Psoas muscle (tissue), 7 donors: ENCODE measurements at regions not wholly inside any gene's neighbourhood (a gene's known extent, or its start where the extent isn't known, plus 50 kb on each side); places are given as distances from the start of the nearest gene placed in this dataset.

ENCODE experiments used
- ATAC-seq, 4 donors: fragments of 200-7000 bp; cut with Tn5 transposase; one replicate each; pipeline ENCODE4 v1.9.1; 2020; ENCODE audit warnings: moderate library complexity in 3 of 4, mild to moderate bottlenecking in 2 of 4
- DNase-seq, 2 donors: peaks; one replicate each; pipeline ENCODE4 v3.0.0-alpha.2; 2020
- H3K27ac ChIP-seq: fragments of 200-600 bp; one replicate; pipeline ENCODE4 v1.8.0; 2022
- H3K27me3 ChIP-seq, 3 donors: fragments of 200-600 bp in 1 of 3; one replicate each; pipeline versions ENCODE4 v1.6.1 to v1.8.0; 2013 to 2022; ENCODE audit warnings: low read length in 2 of 3, mild to moderate bottlenecking in 2 of 3, moderate library complexity in 1 of 3; ENCODE audit not compliant: insufficient read depth in 3 of 3
- H3K36me3 ChIP-seq, 2 donors: fragments of 200-600 bp in 1 of 2; one replicate each; pipeline versions ENCODE4 v1.6.1 to v1.8.0; 2013 to 2022; ENCODE audit warnings: low read depth in 1 of 2, mild to moderate bottlenecking in 1 of 2, moderate library complexity in 1 of 2; ENCODE audit not compliant: insufficient read depth in 1 of 2
- H3K4me1 ChIP-seq: fragments of 200-600 bp; one replicate; pipeline ENCODE4 v1.8.0; 2022
- H3K4me3 ChIP-seq: fragments of 200-600 bp; one replicate; pipeline ENCODE4 v1.8.0; 2022; ENCODE audit warnings: mild to moderate bottlenecking
- H3K9me3 ChIP-seq: fragments of 200-600 bp; one replicate; pipeline ENCODE4 v1.8.0; 2022
- WGBS, 3 donors: extraction: QIAGEN DNeasy Blood & Tissue Kit; methylation state at CpG; one replicate each; pipeline versions ENCODE4 v1.1.6 to v1.1.7; 2013; 5-methylcytosine and 5-hydroxymethylcytosine counted together
- intact Hi-C, 2 donors: fragments of 100-400 bp; cut with DNase I; formaldehyde crosslinking; loops; one replicate each; pipeline versions ENCODE4 v1.11.0 to v1.14.2; 2022
- TF ChIP-seq, protein P1 (sequence below): fragments of 200-600 bp; IDR thresholded peaks from one replicate; pipeline ENCODE4 v1.8.0; 2022; ENCODE audit warnings: antibody characterized with exemption
- donor health status: healthy with polysubstance abuse.
- donor health status: DM: no; HTN: no; CAD: no; lungs with moderate emphysema.
- donor health status: Bipolar disorder and iron deficiency.
- donor health status: healthy.
- donor health status: DM: yes; HTN: yes; CAD: no.
- donor health status: DM: no; HTN: no; CAD: no.
- donor health status: DM: yes; HTN: yes; CAD: no.

DNA sequence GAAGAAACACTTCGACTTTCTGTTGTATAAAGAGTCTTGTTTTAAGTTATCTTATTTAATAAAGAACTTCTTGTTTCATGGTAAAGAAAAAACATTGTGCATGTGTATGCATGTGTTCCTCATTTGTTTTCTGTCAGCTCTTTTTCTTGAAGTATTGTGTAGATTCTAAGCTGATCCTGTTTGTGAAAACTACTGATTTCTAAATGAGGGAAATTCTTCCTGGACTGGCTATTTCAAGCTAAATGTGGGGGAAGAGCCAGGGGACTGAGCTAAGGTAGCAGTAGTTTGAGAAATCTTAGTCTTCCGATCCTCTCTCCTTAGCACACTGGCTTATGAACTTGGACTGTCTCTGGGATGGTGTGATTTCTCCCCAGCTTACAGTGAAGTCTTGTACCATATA is 56.4 kb upstream of the RBMS1 start:
- DNase-seq, result no peak
- TF ChIP-seq, protein P1, sequence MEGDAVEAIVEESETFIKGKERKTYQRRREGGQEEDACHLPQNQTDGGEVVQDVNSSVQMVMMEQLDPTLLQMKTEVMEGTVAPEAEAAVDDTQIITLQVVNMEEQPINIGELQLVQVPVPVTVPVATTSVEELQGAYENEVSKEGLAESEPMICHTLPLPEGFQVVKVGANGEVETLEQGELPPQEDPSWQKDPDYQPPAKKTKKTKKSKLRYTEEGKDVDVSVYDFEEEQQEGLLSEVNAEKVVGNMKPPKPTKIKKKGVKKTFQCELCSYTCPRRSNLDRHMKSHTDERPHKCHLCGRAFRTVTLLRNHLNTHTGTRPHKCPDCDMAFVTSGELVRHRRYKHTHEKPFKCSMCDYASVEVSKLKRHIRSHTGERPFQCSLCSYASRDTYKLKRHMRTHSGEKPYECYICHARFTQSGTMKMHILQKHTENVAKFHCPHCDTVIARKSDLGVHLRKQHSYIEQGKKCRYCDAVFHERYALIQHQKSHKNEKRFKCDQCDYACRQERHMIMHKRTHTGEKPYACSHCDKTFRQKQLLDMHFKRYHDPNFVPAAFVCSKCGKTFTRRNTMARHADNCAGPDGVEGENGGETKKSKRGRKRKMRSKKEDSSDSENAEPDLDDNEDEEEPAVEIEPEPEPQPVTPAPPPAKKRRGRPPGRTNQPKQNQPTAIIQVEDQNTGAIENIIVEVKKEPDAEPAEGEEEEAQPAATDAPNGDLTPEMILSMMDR, result no peak
- Histone ChIP-seq H3K27ac (no peak overlapping the region), H3K27me3 (no peaks in the 10 kb centered on the region), H3K36me3 (no peaks in the 10 kb centered on the region), H3K4me1 (no peaks in the 10 kb centered on the region), H3K9me3 (peaks cover 14% of the 10 kb centered on the region), H3K4me3 (no peak overlapping the region)
- 90 to 96% (median 95%) methylated on average over 2 of the region's 2 CpGs for WGBS, 3 donors
- ATAC-seq, result no peak
- intact Hi-C loops, result no loop called here

DNA sequence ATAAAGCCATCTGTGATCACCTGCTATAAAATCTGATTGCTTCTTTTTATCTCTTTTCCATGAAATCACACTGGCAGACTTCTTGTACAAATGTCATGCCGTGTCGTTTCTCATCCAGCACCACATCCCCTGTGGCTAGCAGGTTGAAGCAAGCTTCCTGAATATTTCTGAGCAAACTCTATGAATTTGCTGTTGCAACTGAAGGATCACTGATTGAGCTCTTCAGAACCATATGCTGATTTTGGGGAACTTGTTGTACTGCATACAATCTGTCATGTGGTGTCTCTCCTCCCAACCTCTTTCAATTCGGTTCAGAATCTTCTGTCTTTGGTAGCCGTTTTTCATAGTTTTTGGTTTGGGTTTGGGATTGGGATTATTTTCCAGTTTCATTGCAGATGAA is 57.7 kb upstream of the RBMS1 start:
- Histone ChIP-seq H3K9me3 (peaks cover 14% of the 10 kb centered on the region), H3K27ac (no peak overlapping the region), H3K4me1 (no peaks in the 10 kb centered on the region), H3K27me3 (no peaks in the 10 kb centered on the region), H3K4me3 (no peak overlapping the region), H3K36me3 (no peaks in the 10 kb centered on the region)
- TF ChIP-seq, protein P1, result no peak
- ATAC-seq (no peak), DNase-seq (no peak)
- 41 to 51% (median 46%) methylated on average over 4 of the region's 4 CpGs for WGBS, 3 donors
- intact Hi-C loops, result no loop called here

DNA sequence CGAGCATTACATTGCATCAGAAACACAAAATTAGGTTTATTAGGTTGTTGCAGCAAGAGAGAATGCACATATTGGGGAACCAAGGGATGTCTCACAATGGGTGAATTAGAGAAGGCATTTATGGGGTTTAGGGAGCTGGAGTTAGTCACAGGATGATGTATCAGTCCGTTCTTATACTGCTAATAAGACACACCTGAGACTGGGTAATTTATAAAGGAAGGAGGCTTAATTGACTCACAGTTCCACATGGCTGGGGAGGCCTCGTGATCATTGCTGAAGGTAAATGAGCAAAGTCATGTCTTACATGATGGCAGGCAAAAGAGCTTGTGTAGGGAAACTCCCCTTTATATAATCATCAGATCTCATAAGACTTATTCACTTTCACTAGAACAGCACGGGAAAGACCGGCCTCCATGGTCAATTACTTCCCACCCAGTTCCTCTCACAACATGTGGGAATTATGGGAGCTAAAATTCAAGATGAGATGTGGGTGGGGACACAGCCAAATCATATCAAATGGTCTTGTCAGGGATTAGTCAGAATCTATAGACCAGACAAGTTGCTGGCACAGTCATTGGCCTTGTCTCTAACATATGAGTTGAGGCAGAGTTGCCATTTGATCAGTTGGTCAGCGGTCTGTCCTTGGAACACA is 61.9 kb upstream of the RBMS1 start:
- Histone ChIP-seq H3K4me3 (no peak overlapping the region), H3K27ac (no peak overlapping the region), H3K36me3 (no peaks in the 10 kb centered on the region), H3K27me3 (no peaks in the 10 kb centered on the region), H3K9me3 (no peaks in the 10 kb centered on the region), H3K4me1 (no peaks in the 10 kb centered on the region)
- WGBS, 3 donors, result 91 to 94% (median 93%) methylated on average over 6 of the region's 6 CpGs
- DNase-seq (no peak), ATAC-seq (no peak)
- intact Hi-C loops, result no loop called here
- TF ChIP-seq, protein P1, result no peak

DNA sequence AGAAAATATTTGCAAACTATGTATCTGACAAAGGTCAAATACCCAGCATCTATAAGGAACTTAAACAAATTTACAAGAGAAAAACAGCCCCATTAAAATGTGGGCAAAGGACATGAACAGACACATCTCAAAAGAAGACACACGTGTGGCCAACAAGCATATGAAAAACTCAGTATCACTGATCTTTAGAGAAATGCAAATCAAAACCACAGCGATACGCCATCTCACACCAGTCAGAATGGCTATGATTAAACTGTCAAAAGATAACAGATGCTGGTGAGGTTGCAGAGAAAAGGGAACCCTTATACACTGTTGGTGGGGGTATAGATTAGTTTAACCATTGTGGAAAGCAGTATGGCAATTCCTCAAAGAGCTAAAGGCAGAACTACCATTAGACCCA is 64.3 kb upstream of the RBMS1 start:
- ATAC-seq (no peak), DNase-seq (no peak)
- H3K9me3 ChIP-seq, result no peaks in the 10 kb centered on the region
- intact Hi-C loops, result no loop called here
- H3K27ac ChIP-seq, result no peak overlapping the region
- H3K4me3 ChIP-seq, result no peak overlapping the region
- 94 to 97% (median 96%) methylated on average over 3 of the region's 3 CpGs for WGBS, 3 donors
- peaks cover 14% of the 10 kb centered on the region for H3K4me1 ChIP-seq
- TF ChIP-seq, protein P1, result no peak
- H3K27me3 ChIP-seq, result no peaks in the 10 kb centered on the region
- H3K36me3 ChIP-seq, result no peaks in the 10 kb centered on the region

DNA sequence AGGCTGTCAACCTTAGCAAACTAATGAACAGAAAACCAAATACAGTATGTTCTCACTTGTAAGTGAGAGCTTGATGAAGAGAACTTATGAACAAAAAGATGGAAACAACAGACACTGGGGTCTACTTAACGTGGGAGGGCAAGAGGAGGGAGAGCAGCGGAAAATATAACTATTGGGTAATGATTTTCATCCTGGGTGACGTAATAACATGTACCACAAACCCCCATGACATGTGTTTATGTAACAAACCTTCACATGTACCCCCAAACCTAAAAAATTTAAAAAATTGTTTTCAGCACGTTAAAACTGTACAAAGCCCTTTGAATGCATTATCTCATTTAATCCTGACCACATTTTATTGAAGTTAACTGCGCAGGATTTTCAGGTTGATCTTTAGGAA is 64.9 kb upstream of the RBMS1 start:
- 92 to 95% (median 93%) methylated on average over 5 of the region's 5 CpGs for WGBS, 3 donors
- Histone ChIP-seq H3K27me3 (no peaks in the 10 kb centered on the region), H3K4me1 (peaks cover 18% of the 10 kb centered on the region), H3K36me3 (no peaks in the 10 kb centered on the region), H3K9me3 (no peaks in the 10 kb centered on the region), H3K4me3 (no peak overlapping the region), H3K27ac (no peak overlapping the region)
- intact Hi-C loops, result no loop called here
- TF ChIP-seq, protein P1, result no peak
- DNase-seq (no peak), ATAC-seq (no peak)
